Neural cell (in vitro differentiated cells): ENCODE measurements at regions not wholly inside any gene's neighbourhood (a gene's known extent, or its start where the extent isn't known, plus 50 kb on each side); places are given as distances from the start of the nearest gene placed in this dataset.

ENCODE experiments used
- H2AFZ ChIP-seq: fragments of 200-600, 300-800 bp; sonication (generic), shearing (Covaris generic); 2 replicates; pipeline ENCODE4 v1.6.0; 2014; ENCODE audit warnings: low read depth, mild to moderate bottlenecking, antibody characterized with exemption, low read length, moderate library complexity
- H3F3A ChIP-seq: fragments of 200-600 bp; shearing (Covaris generic); 2 replicates; pipeline ENCODE4 v1.6.1; 2016; ENCODE audit warnings: mild to moderate bottlenecking, moderate library complexity, mixed read lengths, antibody characterized with exemption, low read length; ENCODE audit not compliant: insufficient read depth, poor library complexity, severe bottlenecking
- H3K27ac ChIP-seq: fragments of 200-600, 300-800 bp; sonication (generic), shearing (Covaris generic); 2 replicates; pipeline ENCODE4 v1.5.1; 2014; ENCODE audit warnings: mild to moderate bottlenecking, low read length, moderate library complexity
- H3K27me3 ChIP-seq: fragments of 300-800, 200-600 bp; sonication (generic), shearing (Covaris generic); 2 replicates; pipeline ENCODE4 v1.6.0; 2014; ENCODE audit warnings: mild to moderate bottlenecking, low read depth, low read length, moderate library complexity; ENCODE audit not compliant: insufficient read depth
- H3K36me3 ChIP-seq: fragments of 300-800, 200-600 bp; sonication (generic), shearing (Covaris generic); 2 replicates; pipeline ENCODE4 v1.5.1; 2014; ENCODE audit warnings: mild to moderate bottlenecking, antibody characterized with exemption, low read length, moderate library complexity; ENCODE audit not compliant: insufficient read depth
- H3K4me2 ChIP-seq: fragments of 300-800, 200-600 bp; sonication (generic), shearing (Covaris generic); 2 replicates; pipeline ENCODE4 v1.6.0; 2014; ENCODE audit warnings: mild to moderate bottlenecking, low read length
- H3K4me3 ChIP-seq: fragments of 300-800, 200-600 bp; sonication (generic), shearing (Covaris generic); 2 replicates; pipeline ENCODE4 v1.5.1; 2014; ENCODE audit warnings: mild to moderate bottlenecking, low read length, moderate library complexity
- H3K79me2 ChIP-seq: fragments of 200-600 bp; shearing (Covaris generic); replicated peaks from 2 replicates; pipeline ENCODE4 v1.6.0; 2014; ENCODE audit warnings: mild to moderate bottlenecking, low read length, moderate library complexity; ENCODE audit not compliant: insufficient read depth
- H3K9ac ChIP-seq: fragments of 300-800, 200-600 bp; sonication (generic), shearing (Covaris generic); 2 replicates; pipeline ENCODE4 v1.6.1; 2016; ENCODE audit warnings: mild to moderate bottlenecking, low read length, mixed read lengths
- H3K9me2 ChIP-seq: fragments of 200-600 bp; shearing (Covaris generic); 2 replicates; pipeline ENCODE4 v1.6.1; 2016; ENCODE audit warnings: mild to moderate bottlenecking, low read length, mixed read lengths; ENCODE audit not compliant: insufficient read depth
- H3K9me3 ChIP-seq: fragments of 200-600, 300-800 bp; sonication (generic), shearing (Covaris generic); 2 replicates; pipeline ENCODE4 v1.6.1; 2016; ENCODE audit warnings: mild to moderate bottlenecking, mixed run types, low read length, moderate library complexity, mixed read lengths
- H4K20me1 ChIP-seq: fragments of 200-600 bp; shearing (Covaris generic); 2 replicates; pipeline ENCODE4 v1.6.1; 2016; ENCODE audit warnings: mild to moderate bottlenecking, mixed run types; ENCODE audit not compliant: insufficient read depth
- CTCF ChIP-seq: fragments of 450-650 bp; IDR thresholded peaks from 2 replicates; pipeline ENCODE4 v1.5.1; 2014; ENCODE audit warnings: antibody characterized with exemption, mild to moderate bottlenecking, moderate library complexity; ENCODE audit not compliant: poor library complexity, severe bottlenecking
- EP300 ChIP-seq: fragments of 450-650 bp; conservative IDR thresholded peaks from 2 replicates; pipeline ENCODE4 v1.6.1; 2014; ENCODE audit warnings: antibody characterized with exemption, mild to moderate bottlenecking, moderate library complexity; ENCODE audit not compliant: poor library complexity, severe bottlenecking
- EZH2 ChIP-seq: fragments of 200-600, 300-800 bp; shearing (Covaris generic), sonication (generic); IDR thresholded peaks from 2 replicates; pipeline ENCODE4 v1.6.1; 2014; ENCODE audit warnings: antibody characterized with exemption, low read length, borderline replicate concordance, mild to moderate bottlenecking; ENCODE audit not compliant: insufficient read depth, poor library complexity, severe bottlenecking
- MXI1 ChIP-seq: fragments of 450-650 bp; conservative IDR thresholded peaks from 2 replicates; pipeline ENCODE4 v1.6.1; 2014; ENCODE audit warnings: antibody characterized with exemption, mild to moderate bottlenecking; ENCODE audit not compliant: poor library complexity, severe bottlenecking
- POLR2AphosphoS5 ChIP-seq: IDR thresholded peaks from 2 replicates; pipeline ENCODE4 v1.6.1; 2012
- RAD21 ChIP-seq: fragments of 450-650 bp; conservative IDR thresholded peaks from 2 replicates; pipeline ENCODE4 v1.6.1; 2014; ENCODE audit warnings: antibody characterized with exemption, mild to moderate bottlenecking, moderate library complexity
- REST ChIP-seq: IDR thresholded peaks from 2 replicates; pipeline ENCODE4 v1.6.1; 2012; ENCODE audit warnings: borderline replicate concordance
- SMC3 ChIP-seq: fragments of 450-650 bp; conservative IDR thresholded peaks from 2 replicates; pipeline ENCODE4 v1.6.1; 2014; ENCODE audit warnings: antibody characterized with exemption, mild to moderate bottlenecking, moderate library complexity; ENCODE audit not compliant: poor library complexity
- TAF1 ChIP-seq: IDR thresholded peaks from 2 replicates; pipeline ENCODE4 v1.6.1; 2012; ENCODE audit warnings: low read depth

- Histone ChIP-seq H2AFZ (no peak overlapping the region), H3F3A (no peaks in the 10 kb centered on the region), H4K20me1 (no peaks in the 10 kb centered on the region), H3K27me3 (no peaks in the 10 kb centered on the region), H3K79me2 (no peaks in the 10 kb centered on the region), H3K27ac (no peak overlapping the region), H3K4me2 (no peak overlapping the region), H3K36me3 (no peaks in the 10 kb centered on the region), H3K9ac (no peak overlapping the region), H3K9me2 (no peaks in the 10 kb centered on the region), H3K9me3 (no peaks in the 10 kb centered on the region), H3K4me3 (no peak overlapping the region)
- TF ChIP-seq EZH2 (no peak), CTCF (no peak), RAD21 (no peak), MXI1 (no peak), TAF1 (no peak), POLR2AphosphoS5 (no peak), REST (no peak), EP300 (no peak), SMC3 (no peak)
Measured at GRCh38 chrX:95071052-95071451, 1397.0 kb downstream of the FAM133A start.

GRCh38 chrX:95071621-95072020 is 1397.6 kb downstream of the FAM133A start:
- no peak overlapping the region for H3K4me3 ChIP-seq
- H4K20me1 ChIP-seq = no peaks in the 10 kb centered on the region
- TF ChIP-seq REST = no peak
- no peak for TF ChIP-seq EZH2
- TF ChIP-seq CTCF = no peak
- H2AFZ ChIP-seq = no peak overlapping the region
- no peaks in the 10 kb centered on the region for H3K27me3 ChIP-seq
- no peaks in the 10 kb centered on the region for H3K79me2 ChIP-seq
- H3K36me3 ChIP-seq = no peaks in the 10 kb centered on the region
- H3K9me2 ChIP-seq = no peaks in the 10 kb centered on the region
- no peak overlapping the region for H3K4me2 ChIP-seq
- H3K27ac ChIP-seq = no peak overlapping the region
- no peaks in the 10 kb centered on the region for H3K9me3 ChIP-seq
- no peak overlapping the region for H3K9ac ChIP-seq
- H3F3A ChIP-seq = no peaks in the 10 kb centered on the region
